ENCODE measurements at regions not wholly inside any gene's neighbourhood (a gene's known extent, or its start where the extent isn't known, plus 50 kb on each side); places are given as distances from the start of the nearest gene placed in this dataset.

DNA sequence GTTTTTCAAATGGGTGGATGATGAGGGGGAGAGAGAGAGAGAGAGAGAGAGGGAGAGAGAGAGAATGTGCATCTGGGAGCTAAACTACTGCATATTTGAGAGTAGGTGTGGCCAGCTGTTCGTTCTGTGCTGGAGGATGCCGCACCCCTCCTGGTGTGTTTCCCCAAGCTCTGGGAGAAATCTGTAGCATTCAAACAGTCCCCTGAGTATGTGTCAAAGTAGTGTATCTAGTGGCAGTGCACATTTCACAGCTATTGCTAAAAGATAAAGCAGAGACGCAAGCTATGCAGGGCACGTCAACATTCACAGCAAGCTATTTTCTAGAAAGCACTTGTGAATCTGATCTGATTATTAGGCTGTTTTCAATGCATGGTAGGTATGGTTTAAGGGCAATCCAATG is 83.5 kb upstream of the LIMCH1 start:
- no peak for DNase-seq
- peaks cover 0 to 6% (median 3%) of the 10 kb centered on the region in 3 donors for H3K4me1 ChIP-seq (ENCODE audit: control insufficient read depth in 2 of 3, insufficient read depth in 2 of 3, low read depth in 1 of 3, low read length in 3 of 3)
- no peak overlapping the region for H3K9ac ChIP-seq (ENCODE audit: low read length in 3 of 3)
- no peaks in the 10 kb centered on the region for H3K9me3 ChIP-seq (ENCODE audit: control insufficient read depth in 2 of 3, insufficient read depth in 1 of 3, low read length in 3 of 3)
- no peaks in the 10 kb centered on the region for H3K27me3 ChIP-seq (ENCODE audit: control insufficient read depth, insufficient read depth, low read length)
- H3K27ac ChIP-seq (ENCODE audit: low read depth in 2 of 2, low read length in 2 of 2) = no peak overlapping the region
- TF ChIP-seq, protein P1, sequence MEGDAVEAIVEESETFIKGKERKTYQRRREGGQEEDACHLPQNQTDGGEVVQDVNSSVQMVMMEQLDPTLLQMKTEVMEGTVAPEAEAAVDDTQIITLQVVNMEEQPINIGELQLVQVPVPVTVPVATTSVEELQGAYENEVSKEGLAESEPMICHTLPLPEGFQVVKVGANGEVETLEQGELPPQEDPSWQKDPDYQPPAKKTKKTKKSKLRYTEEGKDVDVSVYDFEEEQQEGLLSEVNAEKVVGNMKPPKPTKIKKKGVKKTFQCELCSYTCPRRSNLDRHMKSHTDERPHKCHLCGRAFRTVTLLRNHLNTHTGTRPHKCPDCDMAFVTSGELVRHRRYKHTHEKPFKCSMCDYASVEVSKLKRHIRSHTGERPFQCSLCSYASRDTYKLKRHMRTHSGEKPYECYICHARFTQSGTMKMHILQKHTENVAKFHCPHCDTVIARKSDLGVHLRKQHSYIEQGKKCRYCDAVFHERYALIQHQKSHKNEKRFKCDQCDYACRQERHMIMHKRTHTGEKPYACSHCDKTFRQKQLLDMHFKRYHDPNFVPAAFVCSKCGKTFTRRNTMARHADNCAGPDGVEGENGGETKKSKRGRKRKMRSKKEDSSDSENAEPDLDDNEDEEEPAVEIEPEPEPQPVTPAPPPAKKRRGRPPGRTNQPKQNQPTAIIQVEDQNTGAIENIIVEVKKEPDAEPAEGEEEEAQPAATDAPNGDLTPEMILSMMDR (IDR thresholded peaks at IDR 0.05; ENCODE audit: borderline replicate concordance, extremely low read depth, insufficient read depth) = no peak
- intact Hi-C loops (cut with DNase I) = no loop called here
- no peak overlapping the region for H3K4me3 ChIP-seq (ENCODE audit: low read length in 3 of 3)
- FAIRE-seq = no peak
- no peaks in the 10 kb centered on the region for H3K36me3 ChIP-seq (ENCODE audit: control insufficient read depth in 2 of 3, insufficient read depth in 3 of 3, low read length in 3 of 3)

DNA sequence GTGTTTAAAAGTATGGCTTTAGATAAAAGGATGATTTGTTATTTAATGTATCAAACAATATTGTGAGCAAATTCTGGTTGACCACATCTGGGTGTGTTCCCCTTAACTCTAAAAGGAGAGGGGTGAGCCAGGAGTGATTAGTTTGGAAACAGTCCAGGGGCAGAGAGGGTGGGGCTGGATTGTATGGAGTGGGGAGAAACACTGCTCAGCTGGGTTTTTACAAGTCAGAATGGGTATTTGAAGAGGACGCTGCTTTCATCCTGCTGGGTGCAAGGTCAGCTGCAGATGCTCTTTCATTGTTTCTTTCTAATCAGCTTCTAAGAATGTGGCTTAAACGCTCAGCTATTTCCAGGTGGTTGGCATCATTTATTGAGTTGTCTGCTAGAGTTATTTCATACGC is 82.8 kb upstream of the LIMCH1 start:
- Histone ChIP-seq H3K4me1 (ENCODE audit: control insufficient read depth in 2 of 3, insufficient read depth in 2 of 3, low read depth in 1 of 3, low read length in 3 of 3) (peaks cover 0 to 6% (median 3%) of the 10 kb centered on the region in 3 donors), H3K4me3 (ENCODE audit: low read length in 3 of 3) (no peak overlapping the region), H3K27me3 (ENCODE audit: control insufficient read depth, insufficient read depth, low read length) (no peaks in the 10 kb centered on the region), H3K27ac (ENCODE audit: low read depth in 2 of 2, low read length in 2 of 2) (no peak overlapping the region), H3K9ac (ENCODE audit: low read length in 3 of 3) (no peak overlapping the region), H3K36me3 (ENCODE audit: control insufficient read depth in 2 of 3, insufficient read depth in 3 of 3, low read length in 3 of 3) (no peaks in the 10 kb centered on the region), H3K9me3 (ENCODE audit: control insufficient read depth in 2 of 3, insufficient read depth in 1 of 3, low read length in 3 of 3) (no peaks in the 10 kb centered on the region)
- FAIRE-seq = no peak
- TF ChIP-seq, protein P1 (IDR thresholded peaks at IDR 0.05; ENCODE audit: borderline replicate concordance, extremely low read depth, insufficient read depth) = no peak
- intact Hi-C loops (cut with DNase I) = no loop called here
- no peak for DNase-seq

DNA sequence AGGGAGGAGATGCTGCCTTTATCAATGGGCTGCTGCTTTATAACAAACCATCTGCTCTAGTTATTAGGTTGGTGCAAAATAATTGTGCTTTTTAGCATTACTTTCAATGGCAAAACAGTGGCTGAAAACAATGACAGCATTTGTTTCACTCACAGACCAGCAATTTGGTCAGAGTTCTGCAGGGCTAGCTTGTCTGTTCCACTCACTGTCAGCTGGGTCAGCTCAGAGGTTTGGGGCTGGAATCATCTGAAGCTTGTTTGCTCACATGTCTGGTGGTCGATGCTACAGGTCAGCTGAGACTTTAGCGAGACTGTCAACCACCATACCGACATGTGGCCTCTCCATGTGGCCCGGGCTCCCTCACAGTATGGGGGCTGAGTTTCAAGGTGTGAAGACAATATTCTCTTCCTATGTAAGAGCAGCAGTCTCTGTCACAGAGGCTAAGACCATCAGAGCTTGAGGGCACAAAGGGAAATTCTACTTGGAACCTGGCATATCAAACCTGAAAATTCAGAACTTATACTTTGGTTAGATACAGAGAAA is 81.3 kb upstream of the LIMCH1 start:
- H3K27ac ChIP-seq (ENCODE audit: low read depth in 2 of 2, low read length in 2 of 2) = no peak overlapping the region
- H3K9ac ChIP-seq (ENCODE audit: low read length in 3 of 3) = no peak overlapping the region
- peaks cover 0 to 6% (median 3%) of the 10 kb centered on the region in 3 donors for H3K4me1 ChIP-seq (ENCODE audit: control insufficient read depth in 2 of 3, insufficient read depth in 2 of 3, low read depth in 1 of 3, low read length in 3 of 3)
- TF ChIP-seq, protein P1 (IDR thresholded peaks at IDR 0.05; ENCODE audit: borderline replicate concordance, extremely low read depth, insufficient read depth) = no peak
- no peaks in the 10 kb centered on the region for H3K27me3 ChIP-seq (ENCODE audit: control insufficient read depth, insufficient read depth, low read length)
- no peaks in the 10 kb centered on the region for H3K36me3 ChIP-seq (ENCODE audit: control insufficient read depth in 2 of 3, insufficient read depth in 3 of 3, low read length in 3 of 3)
- intact Hi-C loops (cut with DNase I) = no loop called here
- H3K9me3 ChIP-seq (ENCODE audit: control insufficient read depth in 2 of 3, insufficient read depth in 1 of 3, low read length in 3 of 3) = no peaks in the 10 kb centered on the region
- no peak for DNase-seq
- no peak for FAIRE-seq
- H3K4me3 ChIP-seq (ENCODE audit: low read length in 3 of 3) = no peak overlapping the region

DNA sequence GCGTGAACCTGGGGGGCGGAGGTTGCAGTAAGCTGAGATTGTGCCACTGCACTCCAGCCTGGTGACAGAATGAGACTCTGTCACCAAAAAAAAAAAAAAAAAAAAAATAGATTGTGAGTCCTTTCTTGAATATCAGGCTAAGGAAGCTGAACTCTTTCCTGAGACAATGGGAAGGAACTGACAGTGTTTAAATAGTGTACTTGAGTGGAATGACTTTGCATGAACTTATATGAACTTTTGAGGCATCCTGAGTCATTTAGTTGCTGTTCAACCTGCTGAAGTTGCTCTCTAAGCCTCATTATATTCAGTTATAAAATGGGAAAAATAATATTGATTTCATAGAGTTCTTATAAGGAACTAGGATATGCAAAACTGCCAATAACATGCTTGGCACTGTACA is 79.3 kb upstream of the LIMCH1 start:
- intact Hi-C loops (cut with DNase I) = no loop called here
- TF ChIP-seq, protein P1 (IDR thresholded peaks at IDR 0.05; ENCODE audit: borderline replicate concordance, extremely low read depth, insufficient read depth) = no peak
- Histone ChIP-seq H3K4me1 (ENCODE audit: control insufficient read depth in 2 of 3, insufficient read depth in 2 of 3, low read depth in 1 of 3, low read length in 3 of 3) (peaks cover 0 to 6% (median 3%) of the 10 kb centered on the region in 3 donors), H3K27ac (ENCODE audit: low read depth in 2 of 2, low read length in 2 of 2) (no peak overlapping the region), H3K36me3 (ENCODE audit: control insufficient read depth in 2 of 3, insufficient read depth in 3 of 3, low read length in 3 of 3) (no peaks in the 10 kb centered on the region), H3K4me3 (ENCODE audit: low read length in 3 of 3) (no peak overlapping the region), H3K27me3 (ENCODE audit: control insufficient read depth, insufficient read depth, low read length) (no peaks in the 10 kb centered on the region), H3K9me3 (ENCODE audit: control insufficient read depth in 2 of 3, insufficient read depth in 1 of 3, low read length in 3 of 3) (no peaks in the 10 kb centered on the region), H3K9ac (ENCODE audit: low read length in 3 of 3) (no peak overlapping the region)
- FAIRE-seq (no peak), DNase-seq (no peak)

All from kidney (tissue), 13 donors.